GM12875 (cell line): ENCODE measurements at regions not wholly inside any gene's neighbourhood (a gene's known extent, or its start where the extent isn't known, plus 50 kb on each side); places are given as distances from the start of the nearest gene placed in this dataset.

ENCODE experiments used
- H3K4me3 ChIP-seq: one replicate; pipeline ENCODE4 v1.5.1; 2011; ENCODE audit warnings: low read depth, low read length, control low read depth
- TF ChIP-seq, protein P1 (sequence below): IDR thresholded peaks from 2 replicates; pipeline ENCODE4 v1.5.1; 2011; ENCODE audit warnings: low read depth, mild to moderate bottlenecking, control low read depth, inconsistent platforms, low read length, moderate library complexity, borderline replicate concordance; ENCODE audit not compliant: insufficient read depth

DNA sequence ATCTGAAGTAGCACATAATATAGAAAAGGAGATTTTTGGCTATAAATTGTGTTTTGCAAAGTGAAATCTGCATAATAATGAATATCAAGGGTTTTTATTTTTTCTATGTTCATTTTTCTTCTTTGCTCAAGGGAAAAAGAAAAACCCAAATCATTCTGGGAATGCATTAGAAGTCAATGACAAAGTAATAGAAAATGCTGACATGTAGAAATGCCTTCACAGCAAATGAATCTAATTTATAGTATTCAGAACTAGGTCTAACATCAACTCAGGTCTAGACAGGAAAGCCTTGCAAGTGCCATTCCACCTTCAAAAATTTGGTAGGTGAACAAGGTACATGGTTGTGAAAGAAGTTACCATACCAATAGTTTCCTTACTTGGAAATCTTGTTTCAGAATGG, 831.5 kb upstream of the CELF4 start:
- no peak overlapping the region for H3K4me3 ChIP-seq
- TF ChIP-seq, protein P1, sequence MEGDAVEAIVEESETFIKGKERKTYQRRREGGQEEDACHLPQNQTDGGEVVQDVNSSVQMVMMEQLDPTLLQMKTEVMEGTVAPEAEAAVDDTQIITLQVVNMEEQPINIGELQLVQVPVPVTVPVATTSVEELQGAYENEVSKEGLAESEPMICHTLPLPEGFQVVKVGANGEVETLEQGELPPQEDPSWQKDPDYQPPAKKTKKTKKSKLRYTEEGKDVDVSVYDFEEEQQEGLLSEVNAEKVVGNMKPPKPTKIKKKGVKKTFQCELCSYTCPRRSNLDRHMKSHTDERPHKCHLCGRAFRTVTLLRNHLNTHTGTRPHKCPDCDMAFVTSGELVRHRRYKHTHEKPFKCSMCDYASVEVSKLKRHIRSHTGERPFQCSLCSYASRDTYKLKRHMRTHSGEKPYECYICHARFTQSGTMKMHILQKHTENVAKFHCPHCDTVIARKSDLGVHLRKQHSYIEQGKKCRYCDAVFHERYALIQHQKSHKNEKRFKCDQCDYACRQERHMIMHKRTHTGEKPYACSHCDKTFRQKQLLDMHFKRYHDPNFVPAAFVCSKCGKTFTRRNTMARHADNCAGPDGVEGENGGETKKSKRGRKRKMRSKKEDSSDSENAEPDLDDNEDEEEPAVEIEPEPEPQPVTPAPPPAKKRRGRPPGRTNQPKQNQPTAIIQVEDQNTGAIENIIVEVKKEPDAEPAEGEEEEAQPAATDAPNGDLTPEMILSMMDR: no peak

DNA sequence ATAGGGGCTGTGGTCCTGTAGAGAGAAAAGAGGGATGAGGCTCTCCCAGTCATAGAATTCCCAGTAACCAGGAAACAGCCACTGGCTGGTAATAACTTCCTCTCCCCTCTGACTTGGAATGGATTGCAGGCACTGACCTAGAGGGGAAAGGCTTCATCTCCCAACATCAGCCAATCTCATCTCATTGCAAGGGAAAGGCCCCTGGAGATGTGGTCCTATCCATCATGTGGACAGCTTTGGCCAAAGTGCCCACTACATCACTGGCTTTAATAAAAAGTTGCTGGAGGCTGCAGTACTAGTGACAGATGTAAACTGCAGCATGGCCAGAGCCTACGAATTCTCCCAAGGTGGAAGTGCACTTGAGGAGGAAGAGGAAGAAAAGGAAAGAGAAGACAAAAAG, 820.5 kb upstream of the CELF4 start:
- H3K4me3 ChIP-seq: no peak overlapping the region
- TF ChIP-seq, protein P1: no peak

DNA sequence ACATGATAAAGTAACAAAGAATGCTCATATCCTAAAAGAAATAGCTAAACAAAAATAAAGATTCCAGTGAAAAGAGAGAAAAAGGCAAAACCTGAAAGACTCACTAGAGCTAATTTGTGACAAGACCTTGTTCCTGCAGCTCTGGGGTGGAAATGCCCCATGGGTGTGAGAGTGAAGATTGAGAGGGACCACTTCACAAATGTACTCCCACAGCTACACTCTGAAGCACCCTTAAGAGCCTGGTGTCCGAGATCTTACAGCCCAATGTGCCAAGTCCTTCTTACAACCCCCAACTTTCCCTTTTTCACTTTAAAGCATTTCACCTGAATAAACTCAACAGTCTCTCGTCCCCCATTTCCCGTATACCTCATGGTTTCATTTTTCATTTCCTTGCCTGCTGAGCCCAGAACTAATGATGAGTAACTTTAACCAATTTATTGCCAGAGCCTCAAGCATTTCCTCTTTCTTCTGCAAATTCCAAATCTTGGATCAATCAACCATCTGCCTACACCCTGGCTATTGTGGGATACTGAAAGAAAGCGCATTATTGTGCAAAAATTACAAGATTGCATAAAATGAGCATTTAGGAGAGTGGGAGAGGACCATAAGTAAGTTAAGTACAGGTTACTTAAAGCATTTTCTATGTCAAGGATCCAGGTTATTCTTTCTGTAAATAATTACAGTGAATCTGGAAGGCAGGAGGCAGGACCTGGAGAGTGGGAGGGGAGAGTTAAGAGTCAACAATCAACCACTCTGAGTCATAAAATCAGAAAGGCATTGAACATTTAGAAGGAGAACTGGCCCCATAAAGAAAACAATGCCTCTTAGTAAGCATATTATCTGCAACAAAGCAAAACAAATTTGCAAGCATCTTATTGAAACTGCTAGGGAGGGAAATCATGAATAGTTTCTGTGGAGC, 804.4 kb upstream of the CELF4 start:
- TF ChIP-seq, protein P1: no peak

DNA sequence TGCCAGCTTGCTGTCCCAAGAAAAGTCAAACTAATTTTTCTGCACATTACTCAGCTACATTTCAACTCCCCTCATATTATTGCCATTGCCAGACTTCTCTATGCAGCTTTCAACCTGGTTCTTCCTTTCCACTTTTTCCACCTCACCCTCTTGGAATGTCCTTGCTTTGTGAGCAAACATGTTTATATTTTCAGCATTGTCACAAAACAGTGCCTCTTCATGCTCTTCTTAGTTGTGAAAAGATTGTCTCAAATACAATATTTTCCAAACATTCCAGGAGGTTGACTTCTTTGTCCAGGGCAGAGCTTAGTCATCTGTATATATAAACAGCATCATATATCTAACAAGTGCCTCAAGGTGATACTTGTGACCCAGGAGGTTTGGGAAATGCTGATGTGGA, 803.3 kb upstream of the CELF4 start:
- TF ChIP-seq, protein P1: no peak
- no peak overlapping the region for H3K4me3 ChIP-seq

More for the DNA sequence above, 804.4 kb upstream of the CELF4 start:
- no peak overlapping the region for H3K4me3 ChIP-seq

DNA sequence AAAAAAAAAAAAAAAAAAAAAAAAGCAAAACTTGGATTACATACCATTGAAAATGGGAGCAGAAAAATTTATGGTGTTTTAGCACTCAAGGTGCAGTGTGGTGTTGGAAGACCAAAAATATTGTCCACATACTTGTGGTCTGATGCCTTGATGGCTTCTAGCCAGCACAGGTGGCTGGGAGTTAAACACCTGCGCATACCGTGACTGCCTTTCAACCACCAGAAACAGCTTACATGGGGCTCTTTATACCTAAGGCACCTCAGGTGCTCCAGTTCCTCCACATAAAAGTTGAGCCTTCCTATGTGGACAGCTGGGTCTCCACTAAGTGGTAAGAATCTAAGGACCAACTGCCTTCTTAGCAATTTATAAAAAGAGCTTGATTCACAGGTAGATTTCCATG, 802.6 kb upstream of the CELF4 start:
- H3K4me3 ChIP-seq: no peak overlapping the region
- TF ChIP-seq, protein P1: no peak

DNA sequence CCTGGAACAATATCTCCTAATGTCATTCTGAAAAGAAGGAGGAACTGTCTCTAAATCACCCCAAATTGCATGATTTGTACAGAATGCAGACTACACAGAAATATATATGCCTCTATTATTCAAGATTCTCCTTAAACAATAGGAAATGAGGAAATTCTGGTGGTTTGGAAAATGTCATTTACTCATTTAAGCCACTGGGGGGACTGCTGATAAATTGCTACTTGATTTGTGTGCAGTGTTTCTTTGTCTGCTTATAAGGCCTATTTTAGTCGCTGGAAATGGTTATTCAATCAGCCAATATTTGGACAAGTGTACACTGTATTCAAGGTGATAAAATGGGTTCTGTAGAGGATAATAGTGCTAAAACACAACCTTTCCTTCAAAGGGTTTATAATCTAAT, 801.9 kb upstream of the CELF4 start:
- TF ChIP-seq, protein P1: no peak
- no peak overlapping the region for H3K4me3 ChIP-seq

DNA sequence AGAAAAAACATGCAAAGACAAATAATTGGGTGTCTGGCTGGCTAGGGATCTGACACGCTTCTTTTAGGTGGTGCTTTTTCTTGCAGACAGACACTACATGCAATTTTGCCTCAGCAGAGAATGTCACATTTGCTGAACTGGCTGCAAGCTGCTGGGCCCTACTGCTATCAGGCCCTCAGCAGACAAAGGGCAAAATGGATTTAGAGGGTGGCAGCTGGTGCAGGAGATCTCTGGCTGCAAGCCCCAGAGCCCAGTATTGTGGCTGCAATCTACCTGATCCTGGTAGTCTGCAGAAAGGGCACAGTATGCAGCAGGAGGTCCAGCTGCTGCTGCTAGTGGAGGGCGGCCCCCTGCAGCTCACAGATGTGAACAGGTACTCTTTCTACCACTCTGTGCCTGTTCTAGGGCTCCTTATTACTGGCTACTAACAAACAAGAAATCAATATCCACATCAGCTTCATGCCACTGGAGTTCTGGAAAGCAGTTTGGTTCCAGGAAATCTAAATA, 796.7 kb upstream of the CELF4 start:
- TF ChIP-seq, protein P1: no peak
- no peak overlapping the region for H3K4me3 ChIP-seq
